Endothelial cell of umbilical vein (primary cell): ENCODE measurements at regions not wholly inside any gene's neighbourhood (a gene's known extent, or its start where the extent isn't known, plus 50 kb on each side); places are given as distances from the start of the nearest gene placed in this dataset.

Experiments used
- BruUV-seq: library from RNA; stranded (reverse); fragments of 400-500 nt; replicated peaks from 2 replicates; lab custom pipeline; 2021; lab: Mats Ljungman, UMichigan
- CTCF ChIA-PET: fragments of 300-600, 350-600 bp; sonication (Branson Sonifier 250); formaldehyde crosslinking; loops from one replicate; lab custom pipeline; 2021; ENCODE audit warnings: antibody characterized with exemption, inconsistent platforms; lab: Charles Lee
- POLR2A ChIA-PET: fragments of 300-600, 350-600 bp; sonication (Branson Sonifier 250); formaldehyde crosslinking; loops from one replicate; lab custom pipeline; 2021; ENCODE audit warnings: antibody characterized with exemption, inconsistent platforms; lab: Charles Lee
- DNase-seq: peaks from one replicate; pipeline ENCODE4 v3.0.0-alpha.2; 2011; ENCODE audit warnings: low read depth, low spot score
- FAIRE-seq: peaks from 2 replicates; lab custom pipeline; 2011; peaks lifted over from hg19 to GRCh38; lab: Jason Lieb, UNC
- H2AFZ ChIP-seq: 2 replicates; pipeline ENCODE4 v1.6.0; 2012; ENCODE audit warnings: low read depth, low read length, control low read depth, inconsistent platforms
- H3K27ac ChIP-seq: 2 replicates; pipeline ENCODE4 v1.5.1; 2011; ENCODE audit warnings: low read depth, mild to moderate bottlenecking, control low read depth, low read length, moderate library complexity; ENCODE audit not compliant: insufficient read depth
- H3K27me3 ChIP-seq, 2 experiments: 2 replicates each; pipeline versions ENCODE4 v1.6.0 to v1.6.1; 2011; ENCODE audit warnings: low read length in 2 of 2, mixed read lengths in 1 of 2; ENCODE audit not compliant: control insufficient read depth in 2 of 2, insufficient read depth in 2 of 2
- H3K36me3 ChIP-seq, 2 experiments: 2 replicates in 1 of 2; 3 replicates in 1 of 2; pipeline ENCODE4 v1.5.1; 2011; ENCODE audit warnings: low read length in 2 of 2, mild to moderate bottlenecking in 1 of 2, moderate library complexity in 1 of 2; ENCODE audit not compliant: control insufficient read depth in 2 of 2, insufficient read depth in 2 of 2; ENCODE audit errors: extremely low read depth in 1 of 2
- H3K4me1 ChIP-seq: 3 replicates; pipeline ENCODE4 v1.5.1; 2011; ENCODE audit warnings: mild to moderate bottlenecking, low read length; ENCODE audit not compliant: control insufficient read depth, insufficient read depth; ENCODE audit errors: extremely low read depth
- H3K4me2 ChIP-seq: 2 replicates; pipeline ENCODE4 v1.6.1; 2011; ENCODE audit warnings: low read length, control low read depth, mixed read lengths; ENCODE audit not compliant: insufficient read depth
- H3K4me3 ChIP-seq, 3 experiments: fragments of 200-600 bp in 1 of 3; sonication (generic), shearing (Covaris generic) in 1 of 3; replicated peaks in 1 of 3; 2 replicates each; pipeline ENCODE4 v1.5.1; 2011 to 2016; ENCODE audit warnings: control low read depth in 3 of 3, low read length in 3 of 3, mild to moderate bottlenecking in 2 of 3, inconsistent platforms in 1 of 3, low read depth in 1 of 3, moderate library complexity in 1 of 3; ENCODE audit not compliant: insufficient read depth in 1 of 3
- H3K79me2 ChIP-seq: 2 replicates; pipeline ENCODE4 v1.6.0; 2012; ENCODE audit warnings: low read length, inconsistent platforms; ENCODE audit not compliant: control insufficient read depth, insufficient read depth
- H3K9ac ChIP-seq: replicated peaks from 2 replicates; pipeline ENCODE3; 2011; ENCODE audit warnings: low read length, control low read depth; ENCODE audit not compliant: insufficient read depth; ENCODE audit errors: extremely low read depth
- H3K9me1 ChIP-seq: replicated peaks from 3 replicates; pipeline ENCODE4 v1.6.0; 2011; ENCODE audit warnings: mild to moderate bottlenecking, low read length; ENCODE audit not compliant: control insufficient read depth, insufficient read depth; ENCODE audit errors: extremely low read depth
- H3K9me3 ChIP-seq: replicated peaks from 2 replicates; pipeline ENCODE4 v1.5.1; 2012; ENCODE audit warnings: low read length, inconsistent platforms; ENCODE audit not compliant: control insufficient read depth, insufficient read depth
- H4K20me1 ChIP-seq: replicated peaks from 2 replicates; pipeline ENCODE3; 2011; ENCODE audit warnings: mild to moderate bottlenecking, low read length; ENCODE audit not compliant: control insufficient read depth, insufficient read depth; ENCODE audit errors: extremely low read depth
- CTCF ChIP-seq, 2 donors: IDR thresholded peaks; 1 replicate in 1 of 2; 2 replicates in 1 of 2; pipeline ENCODE4 v1.5.1; 2011; ENCODE audit warnings: low read length in 2 of 2, mild to moderate bottlenecking in 2 of 2, moderate library complexity in 2 of 2, control low read depth in 1 of 2, inconsistent platforms in 1 of 2, low read depth in 1 of 2; ENCODE audit not compliant: insufficient read depth in 1 of 2; ENCODE audit errors: extremely low read depth in 1 of 2
- EZH2 ChIP-seq: IDR thresholded peaks from 2 replicates; pipeline ENCODE4 v1.6.1; 2012; ENCODE audit warnings: borderline replicate concordance, low read depth, mild to moderate bottlenecking, moderate library complexity, low read length, inconsistent platforms; ENCODE audit not compliant: severe bottlenecking
- FOS ChIP-seq: IDR thresholded peaks from 2 replicates; pipeline ENCODE4 v1.6.1; 2011; ENCODE audit warnings: mild to moderate bottlenecking, low read length, moderate library complexity, borderline replicate concordance; ENCODE audit not compliant: insufficient read depth
- GATA2 ChIP-seq: IDR thresholded peaks from 2 replicates; pipeline ENCODE4 v1.7.0; 2011; ENCODE audit warnings: low read depth, mild to moderate bottlenecking, moderate library complexity, mixed read lengths, low read length; ENCODE audit not compliant: insufficient read length, insufficient read depth
- JUN ChIP-seq: IDR thresholded peaks from 2 replicates; pipeline ENCODE4 v1.6.1; 2011; ENCODE audit warnings: borderline replicate concordance, low read depth; ENCODE audit not compliant: insufficient read length, insufficient read depth
- MAX ChIP-seq: IDR thresholded peaks from 2 replicates; pipeline ENCODE4 v1.6.1; 2011; ENCODE audit not compliant: insufficient read depth, insufficient read length
- MYC ChIP-seq: IDR thresholded peaks from one replicate; pipeline ENCODE4 v1.6.1; 2011; ENCODE audit warnings: mild to moderate bottlenecking, low read depth, low read length
- POLR2A ChIP-seq: IDR thresholded peaks from 2 replicates; pipeline ENCODE4 v1.6.1; 2012; ENCODE audit warnings: low read depth, mild to moderate bottlenecking, control low read depth, low read length
- POLR2AphosphoS5 ChIP-seq: IDR thresholded peaks from 2 replicates; pipeline ENCODE4 v1.6.1; 2012; ENCODE audit warnings: low read depth, mild to moderate bottlenecking, control low read depth, low read length, moderate library complexity; ENCODE audit not compliant: insufficient read depth
- dilution Hi-C: fragments of 300-500 bp; cut with MboI; formaldehyde crosslinking; loops from one replicate; pipeline ENCODE4 v1.15.0; 2019; ENCODE audit warnings: low sequenced_read_pairs; ENCODE audit not compliant: extremely low pct_ligation_motif_present
- intact Hi-C: fragments of 100-400 bp; cut with micrococcal nuclease; formaldehyde crosslinking; loops from one replicate; pipeline ENCODE4 v1.10.0; 2022

DNA sequence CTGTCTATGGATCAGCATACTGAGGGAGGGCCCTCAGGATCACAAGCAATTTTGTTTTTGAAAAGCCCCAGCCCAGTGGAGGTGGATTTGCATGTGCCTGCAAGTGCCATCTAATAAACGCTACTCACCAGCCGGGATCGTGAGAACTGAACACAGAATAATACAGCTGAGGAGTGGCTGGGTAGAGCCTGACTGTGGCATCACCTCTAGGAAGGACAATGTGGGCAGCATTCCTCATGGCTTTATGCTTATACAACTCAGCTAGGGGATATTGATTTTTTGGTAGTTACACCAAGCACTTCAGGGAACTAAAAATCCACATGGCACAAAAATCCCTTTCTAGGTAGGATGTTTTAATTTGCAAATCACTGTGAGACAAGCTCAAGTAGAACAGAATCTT lies 72.7 kb upstream of the PALS2 start:
- no peak for FAIRE-seq
- Histone ChIP-seq H3K79me2 (no peaks in the 10 kb centered on the region), H3K27me3 (peaks cover 0 to 3% of the 10 kb centered on the region in 2 experiments), H3K4me1 (no peaks in the 10 kb centered on the region), H3K4me3 (no peak overlapping the region), H3K9me3 (no peaks in the 10 kb centered on the region), H3K4me2 (no peak overlapping the region), H2AFZ (no peak overlapping the region), H3K9me1 (no peaks in the 10 kb centered on the region), H3K9ac (no peak overlapping the region), H4K20me1 (no peaks in the 10 kb centered on the region), H3K36me3 (no peaks in the 10 kb centered on the region), H3K27ac (no peak overlapping the region)
- DNase-seq, result no peak
- intact Hi-C loops (no loop called here), dilution Hi-C loops (no loop called here)
- no TSS peak for BruUV-seq
- CTCF ChIA-PET, result interaction anchor here (0.8 to 1.3 kb wide), 3 partner anchors 9 to 42 kb away, joined by 3 read pairs; no protein-coding TSS in a partner anchor
- no peak for TF ChIP-seq GATA2
- no peak for TF ChIP-seq JUN
- no peak for TF ChIP-seq CTCF (IDR thresholded peaks at IDR 0.05; ENCODE audit: extremely low read depth in 1 of 2, insufficient read depth in 1 of 2, low read depth in 1 of 2, low read length in 2 of 2)
- TF ChIP-seq MYC, result no peak
- no peak for TF ChIP-seq EZH2
- no peak for TF ChIP-seq POLR2A
- TF ChIP-seq POLR2AphosphoS5, result no peak
- no peak for TF ChIP-seq FOS
- TF ChIP-seq MAX, result no peak
- POLR2A ChIA-PET, result no interaction called here
